ENCODE measurements at regions not wholly inside any gene's neighbourhood (a gene's known extent, or its start where the extent isn't known, plus 50 kb on each side); places are given as distances from the start of the nearest gene placed in this dataset.

GRCh38 chr1:194485432-194485831, 1299.0 kb upstream of the B3GALT2 start:
- Mint-ChIP-seq H3K27ac (no peak overlapping the region), H3K9me3 (no peaks in the 10 kb centered on the region), H3K4me1 (no peaks in the 10 kb centered on the region), H3K27me3 (ENCODE audit: insufficient read depth) (no peaks in the 10 kb centered on the region), H3K36me3 (ENCODE audit: low read depth) (no peaks in the 10 kb centered on the region), H3K4me3 (no peak overlapping the region)
- no peaks in the 10 kb centered on the region for H3K9me3 ChIP-seq (ENCODE audit: control insufficient read depth, low read length)
- H3K36me3 ChIP-seq (ENCODE audit: control insufficient read depth, insufficient read depth, low read length): no peaks in the 10 kb centered on the region
- H3K4me1 ChIP-seq (ENCODE audit: control insufficient read depth, insufficient read depth, low read length): no peaks in the 10 kb centered on the region
- no peak overlapping the region for H3K27ac ChIP-seq (ENCODE audit: low read depth, low read length)
- H3K27me3 ChIP-seq (ENCODE audit: control insufficient read depth, insufficient read depth, low read length, poor library complexity, severe bottlenecking): no peaks in the 10 kb centered on the region
- no peak for DNase-seq
- H3K9ac ChIP-seq (ENCODE audit: extremely low read depth, low read length, poor library complexity, severe bottlenecking): no peak overlapping the region
- no peak overlapping the region for H3K4me3 ChIP-seq (ENCODE audit: low read length)
- TF ChIP-seq CTCF (conservative IDR thresholded peaks at IDR 0.05): no peak

GRCh38 chr1:194478731-194479130, 1292.3 kb upstream of the B3GALT2 start:
- H3K9me3 ChIP-seq (ENCODE audit: control insufficient read depth, low read length): no peaks in the 10 kb centered on the region
- H3K27me3 ChIP-seq (ENCODE audit: control insufficient read depth, insufficient read depth, low read length, poor library complexity, severe bottlenecking): no peaks in the 10 kb centered on the region
- Mint-ChIP-seq H3K4me3 (no peak overlapping the region), H3K4me1 (no peaks in the 10 kb centered on the region), H3K36me3 (ENCODE audit: low read depth) (no peaks in the 10 kb centered on the region), H3K27me3 (ENCODE audit: insufficient read depth) (no peaks in the 10 kb centered on the region), H3K9me3 (no peaks in the 10 kb centered on the region), H3K27ac (no peak overlapping the region)
- H3K4me1 ChIP-seq (ENCODE audit: control insufficient read depth, insufficient read depth, low read length): no peaks in the 10 kb centered on the region
- H3K36me3 ChIP-seq (ENCODE audit: control insufficient read depth, insufficient read depth, low read length): no peaks in the 10 kb centered on the region
- 83% methylated on average over 1 of the region's 1 CpG; no CpG with 5 or more reads in 1 of the 2 experiments for WGBS, 2 experiments (ENCODE audit: insufficient coverage in 1 of 2, insufficient read length in 1 of 2)
- TF ChIP-seq CTCF (conservative IDR thresholded peaks at IDR 0.05): no peak
- H3K9ac ChIP-seq (ENCODE audit: extremely low read depth, low read length, poor library complexity, severe bottlenecking): no peak overlapping the region
- H3K4me3 ChIP-seq (ENCODE audit: low read length): no peak overlapping the region
- DNase-seq: no peak
- no peak overlapping the region for H3K27ac ChIP-seq (ENCODE audit: low read depth, low read length)

GRCh38 chr1:194477908-194478307, 1291.5 kb upstream of the B3GALT2 start:
- Mint-ChIP-seq H3K9me3 (no peaks in the 10 kb centered on the region), H3K27ac (no peak overlapping the region), H3K36me3 (ENCODE audit: low read depth) (no peaks in the 10 kb centered on the region), H3K4me3 (no peak overlapping the region), H3K4me1 (no peaks in the 10 kb centered on the region), H3K27me3 (ENCODE audit: insufficient read depth) (no peaks in the 10 kb centered on the region)
- TF ChIP-seq CTCF (conservative IDR thresholded peaks at IDR 0.05): no peak
- H3K4me3 ChIP-seq (ENCODE audit: low read length): no peak overlapping the region
- DNase-seq: no peak
- no peak overlapping the region for H3K9ac ChIP-seq (ENCODE audit: extremely low read depth, low read length, poor library complexity, severe bottlenecking)
- H3K9me3 ChIP-seq (ENCODE audit: control insufficient read depth, low read length): no peaks in the 10 kb centered on the region
- no peaks in the 10 kb centered on the region for H3K4me1 ChIP-seq (ENCODE audit: control insufficient read depth, insufficient read depth, low read length)
- no peak overlapping the region for H3K27ac ChIP-seq (ENCODE audit: low read depth, low read length)
- no peaks in the 10 kb centered on the region for H3K36me3 ChIP-seq (ENCODE audit: control insufficient read depth, insufficient read depth, low read length)
- H3K27me3 ChIP-seq (ENCODE audit: control insufficient read depth, insufficient read depth, low read length, poor library complexity, severe bottlenecking): no peaks in the 10 kb centered on the region
